DMS79 treated with DMSO at 0.1 percent for 48 hours (cell line): ENCODE measurements at regions not wholly inside any gene's neighbourhood (a gene's known extent, or its start where the extent isn't known, plus 50 kb on each side); places are given as distances from the start of the nearest gene placed in this dataset.

ENCODE experiments used
- DNase-seq: peaks from one replicate; lab custom pipeline; 2025; lab: John Stamatoyannopoulos, UW

DNA sequence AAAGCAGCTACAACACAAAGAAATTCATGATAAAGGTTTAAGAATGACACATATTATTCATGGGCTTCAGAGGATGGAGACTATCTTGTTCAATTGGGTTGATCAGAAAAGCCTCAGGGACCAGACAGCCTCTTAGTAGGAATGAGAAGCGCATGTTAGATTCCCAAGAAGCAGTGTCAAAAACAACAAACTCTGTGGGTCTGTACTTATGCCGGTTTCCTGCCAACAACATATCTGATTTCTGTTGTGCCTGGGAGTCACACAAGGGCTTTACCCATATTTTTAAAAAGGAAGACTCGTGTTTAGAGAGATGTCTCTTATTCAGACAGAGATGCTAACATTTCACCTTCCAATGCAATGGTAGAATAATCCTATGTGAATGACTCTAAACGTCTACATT, 2180.6 kb upstream of the CELF4 start:
- DNase-seq = no peak

DNA sequence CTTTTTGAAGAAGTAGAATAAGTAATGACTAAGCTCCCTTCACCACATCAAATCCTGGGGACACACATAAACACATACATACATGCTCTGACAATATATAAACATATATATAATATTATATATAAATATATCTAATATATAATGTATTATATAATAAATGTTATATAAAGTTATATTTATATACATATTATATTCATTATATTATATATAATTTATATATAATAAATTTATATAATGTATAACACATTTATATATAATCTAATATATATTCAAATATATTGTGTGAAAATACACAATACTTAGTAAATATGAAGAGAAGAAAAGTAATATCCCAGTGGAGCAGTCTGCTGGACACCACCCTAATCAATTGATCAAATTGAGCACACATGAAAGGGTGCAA, 2177.9 kb upstream of the CELF4 start:
- no peak for DNase-seq

DNA sequence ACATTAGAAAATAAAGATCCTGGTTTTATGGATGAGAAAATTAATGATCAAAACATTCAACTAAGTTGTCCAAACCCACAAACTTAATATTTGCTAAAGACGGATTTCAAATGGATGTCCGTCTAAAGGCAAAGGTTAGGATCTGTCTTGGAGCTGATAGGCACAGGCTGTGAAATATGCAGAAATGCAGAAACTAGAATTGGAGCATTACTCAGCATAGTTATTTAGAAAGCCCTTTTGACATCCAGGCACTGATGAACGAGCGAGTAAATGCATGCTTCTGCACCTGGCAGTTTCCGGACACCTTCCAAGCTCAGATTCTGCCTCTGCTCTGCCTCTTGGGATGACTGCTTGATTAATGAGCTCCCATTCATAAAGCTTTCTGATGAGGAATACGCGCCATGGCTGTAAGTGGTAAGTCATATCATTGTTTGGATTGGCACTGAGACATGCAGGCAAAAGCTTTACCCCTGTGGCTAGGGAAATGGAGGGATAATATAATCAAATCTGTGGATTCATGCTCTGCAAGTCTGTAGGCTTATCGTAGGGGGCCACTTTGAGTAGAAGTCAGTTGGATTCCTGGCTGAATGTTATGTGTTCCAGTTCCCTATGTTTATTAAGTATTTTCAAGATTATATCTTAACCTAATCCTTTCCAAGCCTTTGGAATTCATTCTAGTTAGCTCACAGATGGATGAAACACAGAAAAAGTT, 2176.3 kb upstream of the CELF4 start:
- peak; percentile 95 for DNase-seq

DNA sequence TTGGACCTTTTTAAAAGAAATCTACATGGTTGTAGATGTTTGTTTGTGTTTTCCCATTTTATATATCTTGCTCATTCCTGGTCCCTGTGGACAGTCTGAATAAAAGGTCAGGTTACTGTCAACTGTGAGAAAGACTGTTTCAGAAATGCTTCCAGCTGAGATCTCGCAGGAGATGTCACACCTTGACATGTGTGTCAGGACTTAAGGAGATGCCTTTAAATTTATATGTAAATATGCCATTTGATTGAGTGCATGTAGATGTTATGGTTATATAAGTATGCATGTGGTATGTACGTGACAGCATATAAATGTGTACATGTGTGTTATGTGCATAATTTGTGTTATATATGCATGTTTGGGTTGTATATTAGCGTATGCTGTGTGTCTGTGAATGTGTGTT, 2172.3 kb upstream of the CELF4 start:
- DNase-seq = no peak

DNA sequence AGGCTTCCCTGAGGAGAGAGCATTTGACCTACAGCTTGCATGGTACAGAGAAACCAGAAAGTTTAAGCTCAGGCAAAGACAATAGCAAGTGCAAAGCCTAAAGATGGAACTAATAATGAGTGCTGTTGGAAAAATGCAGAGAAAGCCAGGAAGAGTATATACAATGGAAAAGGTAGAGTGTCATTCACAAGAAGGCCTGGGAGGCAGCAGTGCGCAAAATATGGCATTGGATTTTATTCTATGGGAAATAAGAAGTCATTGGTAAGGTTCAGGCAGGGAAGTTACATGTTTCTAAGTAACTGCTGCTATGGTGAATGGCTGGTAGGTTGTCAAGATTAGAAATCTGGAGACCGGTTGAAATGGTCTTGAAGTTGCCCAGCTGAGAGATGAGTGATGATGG, 2167.3 kb upstream of the CELF4 start:
- no peak for DNase-seq

DNA sequence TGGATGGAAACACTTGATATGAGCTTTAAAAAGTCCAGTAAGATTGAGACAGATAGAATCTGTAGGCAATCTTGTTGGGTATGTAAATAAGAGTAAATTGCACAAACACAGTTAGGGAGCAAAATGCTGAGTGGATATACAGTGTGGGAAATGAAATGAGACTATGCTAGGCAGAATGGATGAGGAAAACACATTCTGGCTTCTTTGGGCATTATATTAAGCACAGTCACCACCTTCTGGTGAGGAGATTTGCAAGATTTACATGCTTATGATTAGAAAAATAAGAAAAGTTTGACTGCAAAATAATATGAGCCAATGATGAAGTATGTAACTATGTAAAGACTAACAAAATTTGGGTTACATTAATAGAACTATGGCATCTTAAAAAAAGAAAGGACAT, 2165.0 kb upstream of the CELF4 start:
- no peak for DNase-seq

DNA sequence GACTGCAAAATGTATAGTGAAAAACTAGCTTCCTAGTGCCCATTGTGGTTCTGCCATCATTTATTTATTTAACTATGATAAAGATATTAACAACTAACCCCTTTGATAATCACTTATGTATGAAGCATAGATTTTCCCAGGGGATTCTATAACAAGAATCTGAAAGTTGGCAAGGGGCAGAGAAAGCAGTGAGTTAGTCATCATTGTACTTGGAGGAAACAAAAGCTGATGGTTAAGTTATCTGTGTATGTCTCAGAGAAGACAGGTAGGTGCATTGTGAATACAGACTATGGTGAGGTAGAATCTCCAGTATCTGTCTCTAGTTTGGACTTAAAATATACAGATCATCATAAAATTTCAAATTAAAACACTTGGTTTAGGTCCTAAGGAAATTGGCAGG, 2159.1 kb upstream of the CELF4 start:
- DNase-seq = no peak

DNA sequence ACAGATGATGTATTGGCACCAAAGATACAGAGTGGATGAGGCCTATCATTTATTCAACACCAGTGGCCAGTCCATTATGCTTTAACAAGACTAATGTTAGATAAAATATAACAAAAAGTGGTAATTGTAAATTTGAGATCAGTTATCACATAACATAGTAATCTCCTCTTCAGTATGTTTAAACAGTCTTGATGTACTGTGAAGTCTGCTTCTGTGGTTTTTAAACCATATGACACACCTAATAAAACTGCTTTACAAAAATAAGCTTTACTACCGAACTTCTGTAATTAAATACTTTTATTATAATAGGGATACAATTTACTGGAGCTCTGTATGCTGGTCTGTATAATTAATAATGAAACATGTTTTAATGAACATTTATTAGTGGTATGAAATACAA, 2156.1 kb upstream of the CELF4 start:
- no peak for DNase-seq

DNA sequence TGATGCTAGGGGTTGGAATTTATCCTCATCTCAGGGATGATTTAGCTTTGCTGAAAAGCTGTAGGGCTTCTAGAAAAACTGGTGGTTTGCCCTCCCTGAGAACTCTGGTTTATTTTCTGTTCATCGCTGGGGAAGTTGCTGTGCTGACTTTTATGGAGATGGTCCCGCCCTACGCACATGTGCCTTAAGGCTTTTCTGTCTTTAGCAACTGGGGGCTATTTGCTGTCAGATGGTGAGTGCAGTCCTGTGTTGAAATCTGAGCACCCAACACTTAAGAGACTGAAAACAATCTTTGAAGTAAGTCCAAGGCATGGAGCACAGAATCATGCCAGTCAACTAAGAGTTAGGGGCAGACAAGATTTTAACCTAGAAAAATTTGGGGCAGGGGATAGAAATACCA, 2148.4 kb upstream of the CELF4 start:
- no peak for DNase-seq

DNA sequence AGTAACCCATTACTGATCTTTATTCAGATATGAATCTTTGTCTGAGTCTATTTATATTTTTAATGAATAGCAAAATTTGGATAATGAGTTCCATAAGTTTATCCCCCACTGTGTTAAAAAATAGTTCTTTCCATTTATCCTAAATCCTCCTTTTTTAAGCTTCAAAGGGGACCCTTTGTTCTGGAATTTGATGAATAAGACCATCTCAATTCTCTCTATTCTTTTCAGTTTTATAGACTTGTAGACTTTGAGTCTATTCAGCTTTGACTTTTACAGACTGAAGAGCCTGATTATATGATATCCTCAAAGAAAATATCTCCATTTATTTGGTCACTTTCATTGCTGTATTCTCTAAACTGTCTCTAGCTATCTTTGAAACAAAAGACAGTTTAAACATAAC, 2146.1 kb upstream of the CELF4 start:
- DNase-seq = no peak

DNA sequence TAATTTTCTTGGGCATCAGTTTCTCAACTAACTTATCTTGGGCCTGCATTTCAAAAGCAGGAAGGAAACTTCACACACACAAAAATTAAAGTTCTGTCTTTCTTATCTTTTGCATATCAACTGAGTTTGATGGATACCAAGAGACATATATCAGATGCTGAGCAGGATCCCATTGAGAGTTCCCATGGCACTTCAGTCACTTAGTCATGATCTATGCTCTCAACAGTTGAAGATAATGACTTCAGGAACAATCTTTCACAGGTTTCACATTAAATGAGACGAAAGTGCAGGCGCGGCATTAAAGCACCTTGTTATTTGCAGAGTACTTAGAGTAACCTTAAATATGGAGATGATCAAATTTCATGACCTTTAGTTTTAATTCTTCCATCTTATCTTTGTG, 2139.8 kb upstream of the CELF4 start:
- DNase-seq = no peak

DNA sequence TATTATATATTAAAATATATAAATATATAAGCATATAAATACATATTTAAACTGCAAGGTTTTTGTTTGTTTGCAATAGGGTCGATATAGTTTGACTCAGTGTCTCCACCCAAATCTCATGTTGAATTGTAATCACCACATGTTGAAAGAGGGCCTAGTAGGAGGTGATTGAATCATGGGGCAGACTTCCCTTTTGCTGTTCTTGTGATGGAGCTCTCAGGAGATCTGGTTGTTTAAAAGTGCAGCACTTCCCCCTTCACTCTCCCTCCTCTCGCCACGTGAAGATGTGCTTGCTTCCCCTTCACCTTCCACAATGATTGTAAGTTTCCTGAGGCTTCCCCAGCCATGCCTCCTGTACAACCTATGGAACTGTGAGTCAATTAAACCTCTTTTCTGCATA, 2137.3 kb upstream of the CELF4 start:
- DNase-seq = no peak

DNA sequence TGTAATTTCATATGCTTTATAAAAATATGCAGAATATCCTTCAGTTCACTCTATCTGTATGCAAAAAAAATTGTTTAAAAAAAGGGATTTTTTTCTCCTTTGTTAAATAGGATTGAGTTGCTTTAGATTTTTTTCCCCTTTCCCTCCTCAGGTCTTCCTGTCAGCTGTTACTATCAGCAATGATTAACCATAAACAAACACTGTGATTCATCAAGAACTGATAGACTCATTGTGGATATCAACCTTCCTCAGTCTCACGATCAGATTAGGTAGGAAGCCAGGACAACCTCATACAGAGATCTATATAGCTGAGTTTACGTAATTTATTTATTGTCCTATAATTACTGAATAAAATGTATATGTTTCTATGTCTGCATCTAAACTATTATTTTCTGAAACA, 2136.2 kb upstream of the CELF4 start:
- DNase-seq = no peak

DNA sequence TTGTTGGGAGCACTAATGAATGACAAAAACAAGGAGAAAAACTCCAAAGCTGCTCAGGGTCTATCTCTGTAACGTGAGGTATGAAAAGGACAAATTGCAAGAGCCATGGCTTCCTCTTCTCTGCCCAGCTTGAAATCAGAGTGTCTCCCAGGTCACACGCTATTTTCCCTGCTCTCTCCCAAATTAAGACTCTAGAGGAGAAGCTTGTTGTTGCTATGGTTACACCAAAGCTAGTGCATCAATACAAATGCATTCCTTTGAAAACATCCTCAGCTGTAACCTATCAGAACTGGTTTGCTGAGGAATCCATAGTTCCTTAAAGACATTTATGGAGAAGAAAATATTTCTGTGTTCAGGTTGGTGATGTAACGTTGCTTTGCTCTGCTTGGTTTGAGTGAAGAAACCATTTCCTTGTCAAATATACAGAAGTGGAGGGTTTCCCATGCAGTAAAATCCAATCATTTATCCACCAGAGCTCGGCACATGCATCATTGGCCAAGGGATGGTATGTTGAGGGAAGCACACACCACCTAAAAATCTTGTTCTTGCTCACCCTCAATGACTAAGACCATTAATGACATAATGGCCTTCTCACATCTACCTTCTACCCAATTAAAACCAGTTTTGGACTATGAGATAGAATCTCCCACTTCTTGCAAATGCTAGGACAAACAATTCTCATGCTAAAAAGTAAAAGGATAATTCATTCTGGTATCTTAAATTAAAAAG, 2135.6 kb upstream of the CELF4 start:
- DNase-seq = no peak

DNA sequence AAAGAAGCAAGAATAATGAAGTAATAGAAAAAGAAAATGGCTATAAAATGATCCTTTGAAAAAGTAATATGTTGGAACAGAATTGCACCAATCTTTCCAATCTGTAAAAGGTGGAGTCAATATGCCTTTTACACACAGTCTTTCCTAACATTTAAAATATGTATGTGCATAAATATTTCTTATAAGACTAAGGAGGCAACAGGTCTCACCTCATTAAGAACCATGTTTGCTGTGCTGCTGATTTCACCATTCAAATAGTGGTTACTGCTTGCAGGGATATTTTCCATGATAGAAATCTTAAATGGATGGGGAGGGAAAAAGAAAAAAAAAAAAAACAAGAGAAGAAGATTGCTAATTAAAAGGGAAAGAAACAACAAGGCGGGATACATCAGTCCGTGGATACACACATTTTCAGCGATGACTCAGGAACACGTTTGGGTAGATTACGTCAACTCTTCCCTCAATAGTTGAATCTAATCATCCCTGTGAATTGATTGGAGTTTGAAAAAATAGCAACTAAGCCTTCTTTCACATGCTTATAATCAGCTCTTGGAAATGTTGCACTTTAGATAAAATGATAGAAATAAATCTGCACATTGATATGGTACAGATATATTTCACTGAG, 2133.9 kb upstream of the CELF4 start:
- no peak for DNase-seq

DNA sequence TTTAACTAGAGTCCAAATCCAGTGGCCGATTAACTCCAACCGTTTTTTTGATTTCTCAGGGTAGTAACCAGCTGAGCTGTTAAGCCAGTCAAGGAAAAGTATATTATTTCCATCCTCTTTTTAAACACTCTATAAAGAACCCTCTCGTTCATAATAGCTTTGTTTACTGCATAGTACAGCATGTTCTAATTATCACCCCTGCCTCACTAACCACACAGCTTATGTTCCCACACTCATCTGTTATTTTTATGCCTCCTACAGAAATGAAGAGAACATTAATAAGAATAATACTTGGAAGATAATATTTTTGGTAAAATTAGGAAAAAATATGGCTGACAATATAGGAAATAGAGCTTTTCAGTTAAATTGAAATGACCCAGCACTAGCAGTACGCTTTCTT, 2132.8 kb upstream of the CELF4 start:
- DNase-seq = no peak

DNA sequence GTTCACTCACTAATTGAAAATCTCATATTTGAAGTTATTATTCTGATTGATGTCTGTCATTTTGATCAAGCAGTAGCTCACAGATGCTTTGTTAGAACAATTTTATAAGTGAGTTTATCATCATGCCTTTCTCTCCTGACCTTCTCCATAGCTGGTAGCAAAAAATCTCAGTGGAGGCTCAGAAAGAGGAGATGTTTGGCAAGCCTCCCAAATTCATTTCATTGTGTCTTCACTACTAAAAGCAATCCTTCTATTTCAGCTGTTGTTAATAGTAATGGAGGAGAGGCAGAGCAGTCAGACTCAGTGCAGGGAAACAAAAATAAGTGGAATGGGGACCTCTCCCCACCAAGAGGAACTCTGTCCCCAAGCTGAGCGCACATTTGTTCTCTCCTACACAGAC, 2127.8 kb upstream of the CELF4 start:
- DNase-seq = peak; percentile 35

DNA sequence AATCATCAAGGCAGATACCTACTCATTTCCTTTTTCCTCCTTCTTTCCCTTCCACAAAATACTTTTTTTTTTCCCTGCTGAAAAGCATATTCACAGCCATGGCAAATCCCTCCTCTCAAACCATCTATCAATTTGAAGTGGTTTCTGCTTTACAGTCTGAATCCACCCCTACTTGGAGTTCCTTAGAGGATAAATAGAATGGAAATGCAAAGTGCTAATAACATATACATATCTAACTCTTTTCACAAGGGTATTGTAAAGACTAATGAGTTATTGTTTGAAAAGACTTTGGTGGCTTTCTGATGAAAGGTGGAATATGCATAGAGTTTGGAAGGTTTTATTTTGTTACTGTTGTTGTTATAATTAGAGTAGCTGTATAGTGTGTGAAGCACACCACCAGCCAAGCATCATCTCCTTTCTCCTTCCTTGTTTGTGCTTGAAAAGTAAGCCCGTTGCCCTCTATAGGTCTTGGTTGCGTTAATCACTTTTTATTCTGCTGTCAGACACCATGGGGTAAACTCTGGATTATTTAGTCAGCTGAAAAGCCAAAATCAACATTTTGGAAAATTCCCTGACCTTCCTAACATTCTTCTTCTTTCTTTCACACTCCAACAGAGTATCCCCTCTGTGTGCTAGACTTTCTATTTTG, 2126.9 kb upstream of the CELF4 start:
- no peak for DNase-seq

DNA sequence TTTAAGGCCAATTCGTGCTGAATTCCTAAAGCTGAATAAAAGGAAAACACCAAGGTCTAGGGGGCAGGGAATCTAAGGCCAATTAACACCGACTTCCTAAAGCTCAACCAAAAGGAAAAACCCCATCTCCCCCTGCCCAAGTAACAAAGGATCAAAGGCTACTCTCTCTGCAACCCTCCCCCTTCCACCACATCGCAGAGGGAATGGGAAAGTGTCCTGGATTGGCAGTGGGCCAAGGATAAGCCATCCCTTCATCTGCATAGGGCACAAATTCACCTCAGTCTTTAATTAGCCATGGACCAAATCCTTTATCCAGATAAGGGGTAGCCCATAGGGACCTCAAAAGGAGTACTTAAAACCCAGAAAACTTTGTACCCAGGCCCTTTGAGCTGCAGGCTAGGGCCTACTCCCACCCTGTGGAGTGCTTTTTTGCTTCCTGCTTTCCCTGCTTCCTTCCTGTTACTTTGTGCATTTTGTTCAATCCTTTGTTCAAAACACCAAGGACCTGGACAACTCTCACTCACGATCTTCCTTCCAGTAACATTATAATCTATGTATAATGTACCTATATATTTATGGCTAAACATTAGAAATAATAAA, 2119.8 kb upstream of the CELF4 start:
- DNase-seq = no peak

DNA sequence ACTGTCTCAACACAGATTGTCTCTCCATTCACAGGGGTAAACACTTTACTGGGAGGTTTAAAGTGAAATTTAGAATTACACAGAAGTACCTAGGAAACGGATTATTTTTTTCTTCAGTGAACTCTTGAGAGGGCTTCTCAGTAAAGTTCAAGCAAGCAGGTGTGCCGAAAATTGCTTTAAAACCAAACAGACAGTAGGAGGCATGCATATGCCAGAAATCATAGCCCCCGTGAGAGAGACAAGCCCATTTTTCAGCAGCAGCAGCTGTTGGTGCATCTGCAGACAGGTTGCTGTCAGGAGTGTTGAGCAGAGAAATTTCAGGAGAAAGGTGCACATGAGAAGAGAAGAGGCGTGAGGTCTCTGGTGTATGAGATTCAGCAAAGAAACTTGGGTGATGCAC, 2115.5 kb upstream of the CELF4 start:
- DNase-seq = no peak

DNA sequence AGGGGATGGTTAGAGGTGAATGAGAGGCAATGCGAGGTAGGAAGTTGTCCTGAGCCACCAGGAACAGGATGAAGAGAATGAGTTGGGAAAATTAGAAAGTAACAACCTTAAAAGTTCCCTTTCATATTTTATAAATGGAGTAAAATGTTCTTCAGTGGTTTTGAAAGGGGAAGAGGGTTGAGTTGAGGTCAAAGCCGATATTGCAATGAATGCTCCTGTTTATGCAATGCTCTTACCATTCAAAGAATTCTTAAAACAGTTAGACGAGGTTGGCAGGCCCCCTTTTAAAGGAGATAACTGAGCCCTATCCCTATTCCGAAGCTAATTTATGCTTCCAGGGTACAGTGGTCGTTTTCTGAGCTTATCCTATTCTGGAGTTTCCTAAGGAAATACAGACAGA, 2110.3 kb upstream of the CELF4 start:
- no peak for DNase-seq

DNA sequence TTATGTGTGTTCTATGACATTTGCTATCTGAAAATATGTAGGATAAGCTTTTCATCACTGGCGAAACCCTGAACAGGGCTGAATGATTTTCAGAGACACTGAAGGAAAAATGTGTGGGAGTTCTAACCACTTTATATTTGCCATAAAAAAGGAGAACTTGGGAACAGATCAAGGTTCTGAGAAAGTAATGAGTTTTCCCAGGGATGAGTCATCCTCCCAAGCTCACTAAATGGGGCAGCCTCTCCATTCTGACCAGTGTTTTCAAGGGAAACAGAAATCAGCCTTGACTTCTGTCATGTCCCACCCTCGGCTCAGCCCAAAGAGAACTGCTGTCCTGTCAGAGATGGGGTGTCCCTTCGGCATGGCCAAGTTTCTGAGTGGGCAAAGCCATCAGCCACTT, 2109.8 kb upstream of the CELF4 start:
- DNase-seq = no peak

DNA sequence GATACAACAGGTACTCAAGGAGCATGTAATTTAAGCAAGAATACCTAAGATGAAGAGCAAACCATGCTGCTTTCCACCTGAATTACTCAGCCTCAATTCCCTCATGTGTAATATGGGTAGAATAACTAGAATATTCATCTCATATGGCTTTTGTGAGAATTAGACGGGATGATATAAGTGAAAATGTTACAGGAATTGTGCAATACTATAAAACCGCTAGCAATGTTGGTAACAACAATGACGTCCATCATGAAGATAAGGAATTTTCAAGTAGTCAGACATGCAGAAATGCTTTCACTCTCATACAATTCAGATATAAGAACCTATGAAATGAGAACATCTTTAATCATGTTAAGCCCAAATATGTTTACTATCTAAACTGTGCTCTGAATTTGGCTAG, 2106.6 kb upstream of the CELF4 start:
- no peak for DNase-seq
